ENCODE measurements at regions not wholly inside any gene's neighbourhood (a gene's known extent, or its start where the extent isn't known, plus 50 kb on each side); places are given as distances from the start of the nearest gene placed in this dataset.

- no peak for TF ChIP-seq ZSCAN5A (tag by site-specific recombination; IDR thresholded peaks at IDR 0.05)
- TF ChIP-seq ZNF398 (tag by site-specific recombination; IDR thresholded peaks at IDR 0.05) = no peak; the same call in 1 of the 2 replicates
- no peak for TF ChIP-seq ZNF785 (tag by site-specific recombination; IDR thresholded peaks at IDR 0.05)
- no peak for TF ChIP-seq EGR2 (tag by site-specific recombination; IDR thresholded peaks at IDR 0.05; ENCODE audit: low read depth)
- 0 out of 2 replicates have a peak, but pooled peaks have one; percentile 17 for TF ChIP-seq ZNF394 (tag by site-specific recombination; IDR thresholded peaks at IDR 0.05; ENCODE audit: borderline replicate concordance)
- TF ChIP-seq ZNF692 (tag by site-specific recombination; IDR thresholded peaks at IDR 0.05) = no peak
- TF ChIP-seq ZBTB1 (tag by site-specific recombination; IDR thresholded peaks at IDR 0.05) = no peak
- TF ChIP-seq KLF10 (tag by site-specific recombination; IDR thresholded peaks at IDR 0.05) = peak; percentile 73
- TF ChIP-seq ZNF791 (tag by site-specific recombination; IDR thresholded peaks at IDR 0.05) = no peak
- 0 out of 2 replicates have a peak, but pooled peaks have one; percentile 10 for TF ChIP-seq ZNF423 (tag by site-specific recombination; IDR thresholded peaks at IDR 0.05)
- no peak for TF ChIP-seq ZFP41 (tag by site-specific recombination; IDR thresholded peaks at IDR 0.05; ENCODE audit: borderline replicate concordance)
- peak; percentile 22; the same call in 1 of the 2 replicates for TF ChIP-seq ZNF140 (tag by site-specific recombination; IDR thresholded peaks at IDR 0.05)
- TF ChIP-seq, protein P1, sequence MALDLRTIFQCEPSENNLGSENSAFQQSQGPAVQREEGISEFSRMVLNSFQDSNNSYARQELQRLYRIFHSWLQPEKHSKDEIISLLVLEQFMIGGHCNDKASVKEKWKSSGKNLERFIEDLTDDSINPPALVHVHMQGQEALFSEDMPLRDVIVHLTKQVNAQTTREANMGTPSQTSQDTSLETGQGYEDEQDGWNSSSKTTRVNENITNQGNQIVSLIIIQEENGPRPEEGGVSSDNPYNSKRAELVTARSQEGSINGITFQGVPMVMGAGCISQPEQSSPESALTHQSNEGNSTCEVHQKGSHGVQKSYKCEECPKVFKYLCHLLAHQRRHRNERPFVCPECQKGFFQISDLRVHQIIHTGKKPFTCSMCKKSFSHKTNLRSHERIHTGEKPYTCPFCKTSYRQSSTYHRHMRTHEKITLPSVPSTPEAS (tag by site-specific recombination; IDR thresholded peaks at IDR 0.05) = no peak
- TF ChIP-seq OSR2 (tag by site-specific recombination; IDR thresholded peaks at IDR 0.05) = peak; percentile 97
- TF ChIP-seq OVOL3 (tag by site-specific recombination; IDR thresholded peaks at IDR 0.05) = peak; percentile 87
- TF ChIP-seq ZNF404 (tag by site-specific recombination; IDR thresholded peaks at IDR 0.05) = no peak
- TF ChIP-seq, protein P2, sequence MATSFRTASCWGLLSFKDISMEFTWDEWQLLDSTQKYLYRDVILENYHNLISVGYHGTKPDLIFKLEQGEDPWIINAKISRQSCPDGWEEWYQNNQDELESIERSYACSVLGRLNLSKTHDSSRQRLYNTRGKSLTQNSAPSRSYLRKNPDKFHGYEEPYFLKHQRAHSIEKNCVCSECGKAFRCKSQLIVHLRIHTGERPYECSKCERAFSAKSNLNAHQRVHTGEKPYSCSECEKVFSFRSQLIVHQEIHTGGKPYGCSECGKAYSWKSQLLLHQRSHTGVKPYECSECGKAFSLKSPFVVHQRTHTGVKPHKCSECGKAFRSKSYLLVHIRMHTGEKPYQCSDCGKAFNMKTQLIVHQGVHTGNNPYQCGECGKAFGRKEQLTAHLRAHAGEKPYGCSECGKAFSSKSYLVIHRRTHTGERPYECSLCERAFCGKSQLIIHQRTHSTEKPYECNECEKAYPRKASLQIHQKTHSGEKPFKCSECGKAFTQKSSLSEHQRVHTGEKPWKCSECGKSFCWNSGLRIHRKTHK (tag by site-specific recombination; IDR thresholded peaks at IDR 0.05) = no peak
- TF ChIP-seq ELK4 (IDR thresholded peaks at IDR 0.05; ENCODE audit: borderline replicate concordance, low read depth, low read length) = no peak
- TF ChIP-seq GLIS2 (tag by site-specific recombination; IDR thresholded peaks at IDR 0.05) = no peak
- TF ChIP-seq ZNF776 (tag by site-specific recombination; IDR thresholded peaks at IDR 0.05; ENCODE audit: borderline replicate concordance) = no peak
- peak; percentile 88 for TF ChIP-seq PRDM4 (tag by site-specific recombination; IDR thresholded peaks at IDR 0.05)
- TF ChIP-seq, protein P3, sequence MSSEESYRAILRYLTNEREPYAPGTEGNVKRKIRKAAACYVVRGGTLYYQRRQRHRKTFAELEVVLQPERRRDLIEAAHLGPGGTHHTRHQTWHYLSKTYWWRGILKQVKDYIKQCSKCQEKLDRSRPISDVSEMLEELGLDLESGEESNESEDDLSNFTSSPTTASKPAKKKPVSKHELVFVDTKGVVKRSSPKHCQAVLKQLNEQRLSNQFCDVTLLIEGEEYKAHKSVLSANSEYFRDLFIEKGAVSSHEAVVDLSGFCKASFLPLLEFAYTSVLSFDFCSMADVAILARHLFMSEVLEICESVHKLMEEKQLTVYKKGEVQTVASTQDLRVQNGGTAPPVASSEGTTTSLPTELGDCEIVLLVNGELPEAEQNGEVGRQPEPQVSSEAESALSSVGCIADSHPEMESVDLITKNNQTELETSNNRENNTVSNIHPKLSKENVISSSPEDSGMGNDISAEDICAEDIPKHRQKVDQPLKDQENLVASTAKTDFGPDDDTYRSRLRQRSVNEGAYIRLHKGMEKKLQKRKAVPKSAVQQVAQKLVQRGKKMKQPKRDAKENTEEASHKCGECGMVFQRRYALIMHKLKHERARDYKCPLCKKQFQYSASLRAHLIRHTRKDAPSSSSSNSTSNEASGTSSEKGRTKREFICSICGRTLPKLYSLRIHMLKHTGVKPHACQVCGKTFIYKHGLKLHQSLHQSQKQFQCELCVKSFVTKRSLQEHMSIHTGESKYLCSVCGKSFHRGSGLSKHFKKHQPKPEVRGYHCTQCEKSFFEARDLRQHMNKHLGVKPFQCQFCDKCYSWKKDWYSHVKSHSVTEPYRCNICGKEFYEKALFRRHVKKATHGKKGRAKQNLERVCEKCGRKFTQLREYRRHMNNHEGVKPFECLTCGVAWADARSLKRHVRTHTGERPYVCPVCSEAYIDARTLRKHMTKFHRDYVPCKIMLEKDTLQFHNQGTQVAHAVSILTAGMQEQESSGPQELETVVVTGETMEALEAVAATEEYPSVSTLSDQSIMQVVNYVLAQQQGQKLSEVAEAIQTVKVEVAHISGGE (tag by site-specific recombination; conservative IDR thresholded peaks at IDR 0.05; ENCODE audit: low read depth) = no peak
Measured at GRCh38 chr10:88181902-88182600, 318.6 kb downstream of the PTEN start (continued).
